HL-60/S4 treated with retinoic acid at 250 ng/mL for 4 days and 3 days (cell line): ENCODE measurements at regions not wholly inside any gene's neighbourhood (a gene's known extent, or its start where the extent isn't known, plus 50 kb on each side); places are given as distances from the start of the nearest gene placed in this dataset.

Experiments
- in situ Hi-C: fragments of 300-500 bp; cut with MboI; formaldehyde crosslinking; loops from 2 replicates; pipeline ENCODE4 v1.7.0; 2022; ENCODE audit warnings: low sequenced_read_pairs

DNA sequence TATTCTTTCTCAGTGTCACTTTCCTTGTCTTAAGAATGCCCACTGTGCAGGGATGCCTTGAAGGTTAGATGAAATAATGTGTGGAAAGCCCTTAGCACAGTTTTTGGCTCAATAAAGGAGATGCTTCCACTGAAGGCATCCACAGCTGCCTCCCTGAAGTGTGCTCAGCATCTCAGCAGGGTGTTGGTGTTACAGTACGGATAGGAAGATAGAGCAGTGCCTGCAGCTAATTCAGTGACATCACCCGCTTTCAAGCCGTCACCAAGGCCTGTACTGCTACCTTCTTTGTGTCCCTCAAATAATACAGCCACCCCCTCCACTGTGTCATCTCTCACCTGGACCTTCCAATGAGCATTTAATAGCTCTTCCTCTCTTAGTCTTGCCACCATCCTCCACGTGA, 59.0 kb downstream of the NDUFS5 start:
- in situ Hi-C loops = no loop called here

DNA sequence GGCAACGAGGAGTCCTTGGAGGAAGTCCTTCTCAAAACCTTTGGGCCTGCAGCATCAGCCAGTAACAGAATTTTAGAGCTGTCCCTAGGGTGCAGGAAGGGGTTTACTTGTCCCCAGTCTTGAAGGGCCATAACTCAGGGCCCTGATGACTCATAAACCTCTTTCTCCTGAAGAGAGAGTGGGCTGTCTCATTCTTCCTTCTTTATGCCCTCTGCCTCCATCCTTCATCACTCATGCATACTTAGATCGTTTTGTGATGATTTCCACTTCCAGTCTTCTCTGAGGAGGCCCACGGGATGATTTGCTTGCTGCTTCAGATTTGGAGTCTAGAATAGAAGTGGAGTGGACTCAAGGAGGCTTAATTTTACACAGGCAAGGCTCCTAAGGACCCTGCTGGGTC, 60.2 kb downstream of the NDUFS5 start:
- in situ Hi-C loops = no loop called here

DNA sequence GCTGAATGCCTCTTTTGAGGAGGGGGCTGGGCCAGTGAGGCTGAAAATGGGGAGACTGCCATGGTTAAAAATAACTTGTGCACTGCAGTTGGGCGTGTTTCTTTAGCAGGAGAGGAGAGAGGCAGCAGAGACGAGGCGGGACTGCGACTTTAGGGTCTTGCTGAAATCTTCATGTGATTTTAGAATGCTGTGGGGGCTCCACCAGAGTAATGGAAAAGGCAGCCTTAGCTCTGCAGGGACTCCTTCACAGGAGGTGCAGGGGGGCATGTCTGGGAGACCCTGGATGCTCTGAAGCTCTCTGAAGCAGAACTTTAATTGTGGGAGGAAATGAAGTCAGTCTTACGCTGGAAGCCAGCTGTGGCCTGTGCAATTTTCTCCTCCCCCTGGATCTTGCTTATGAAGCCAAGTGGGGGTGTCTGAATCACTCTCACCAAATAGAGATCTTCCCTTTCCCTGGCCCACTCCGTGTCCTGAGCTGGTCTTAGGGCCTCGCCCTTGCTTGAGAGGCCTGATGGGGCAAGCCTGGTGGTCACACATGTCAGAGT, 60.8 kb downstream of the NDUFS5 start:
- in situ Hi-C loops = no loop called here

DNA sequence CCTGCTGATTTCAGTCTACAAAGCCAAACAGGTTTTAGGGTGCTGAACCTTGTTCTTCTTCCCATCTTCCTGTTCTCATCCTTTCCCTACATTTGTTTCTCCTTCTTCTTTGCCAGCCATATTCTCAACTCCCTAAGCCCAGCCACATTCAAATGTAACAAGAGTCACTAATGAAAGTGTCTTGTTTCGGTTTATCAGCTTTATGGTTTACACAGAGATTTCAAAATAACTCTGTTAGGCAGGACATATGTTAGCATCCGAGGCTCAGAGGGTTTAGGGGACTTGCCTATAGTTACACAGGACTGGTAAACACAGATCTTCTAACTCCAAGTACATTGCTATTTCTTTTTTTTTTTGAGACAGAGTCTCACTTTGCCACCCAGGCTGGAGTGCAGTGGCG, 61.3 kb downstream of the NDUFS5 start:
- in situ Hi-C loops = no loop called here

DNA sequence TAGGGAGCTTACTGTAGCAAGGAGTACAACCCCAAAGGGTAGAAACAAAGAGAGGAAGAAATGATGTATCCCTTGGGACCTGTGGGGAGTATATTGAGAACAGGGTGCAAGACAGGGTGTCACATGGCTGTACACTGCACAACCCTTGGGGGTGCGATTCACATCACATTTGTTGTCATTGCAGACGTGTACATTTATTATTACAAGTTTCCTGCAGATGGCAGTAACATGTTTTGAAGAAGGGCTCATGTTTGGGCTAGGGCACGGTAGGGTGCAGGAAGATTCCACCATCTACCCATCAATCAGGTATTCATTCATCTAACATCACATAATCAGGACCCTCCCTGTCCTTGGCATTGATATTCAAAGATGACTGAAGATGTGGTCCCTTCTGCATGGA, 62.5 kb downstream of the NDUFS5 start:
- in situ Hi-C loops = no loop called here

DNA sequence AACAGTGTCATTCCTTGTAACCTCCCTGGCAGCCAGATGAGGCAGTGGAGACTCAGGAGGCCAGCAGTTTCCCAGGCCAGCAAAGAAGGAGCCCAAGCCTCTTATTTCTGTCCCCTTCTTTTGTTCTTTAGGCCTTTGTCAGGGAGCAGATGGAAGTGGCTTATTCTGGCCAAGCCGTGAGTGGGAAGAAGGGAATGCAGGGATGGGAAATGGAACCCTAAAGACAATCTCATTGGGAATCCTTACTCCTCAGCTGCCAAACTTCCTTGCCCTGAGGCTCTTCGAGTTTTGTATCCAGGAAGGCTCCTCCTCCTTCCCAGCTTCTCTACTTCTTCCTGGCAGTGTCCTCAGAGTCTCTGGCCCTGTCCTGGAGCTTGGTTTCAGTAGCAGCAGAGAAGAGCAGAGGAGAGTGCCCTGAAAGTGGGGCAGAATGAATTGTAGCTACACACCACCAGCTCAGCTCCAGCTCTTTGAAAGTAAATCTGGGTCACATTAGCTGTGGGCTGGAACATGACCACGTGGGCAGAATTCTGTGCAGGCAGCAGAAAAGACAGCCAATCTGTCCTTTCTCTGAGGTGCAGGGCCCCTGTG, 63.9 kb downstream of the NDUFS5 start:
- in situ Hi-C loops = loop anchor here (10.0 kb wide), 1 partner anchor 175 kb away; no protein-coding TSS in a partner anchor

DNA sequence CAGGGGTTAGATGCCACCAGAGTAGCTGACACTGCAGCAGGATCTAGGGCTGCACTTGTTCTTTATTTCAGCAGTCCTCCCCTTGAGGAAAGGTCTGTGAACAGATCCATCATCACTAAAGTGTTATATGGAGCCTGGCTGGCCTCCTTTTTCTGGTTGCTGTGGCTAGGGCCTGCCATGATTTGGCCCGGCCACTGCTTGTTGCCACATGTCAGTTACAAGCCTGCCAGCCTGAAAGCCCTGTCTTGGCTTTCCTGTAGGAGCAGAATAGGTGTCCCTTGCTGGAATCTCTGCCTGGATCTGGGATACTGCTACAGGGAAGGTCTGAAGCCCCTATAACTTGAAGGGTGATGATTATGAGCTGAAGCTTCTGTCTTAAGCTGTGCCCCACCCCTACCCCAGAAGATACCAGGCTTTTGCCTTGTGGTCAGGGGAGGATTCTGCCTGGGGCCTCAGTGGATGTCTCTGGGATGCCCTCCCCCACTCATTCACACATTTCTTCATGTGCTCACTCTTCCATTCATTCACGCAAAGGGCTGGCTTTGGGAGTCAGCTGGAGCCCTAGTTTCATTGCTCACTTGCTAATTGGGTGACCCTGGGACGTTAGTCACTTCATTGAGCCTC, 64.7 kb downstream of the NDUFS5 start:
- in situ Hi-C loops = loop anchor here (10.0 kb wide), 1 partner anchor 174 kb away; no protein-coding TSS in a partner anchor

DNA sequence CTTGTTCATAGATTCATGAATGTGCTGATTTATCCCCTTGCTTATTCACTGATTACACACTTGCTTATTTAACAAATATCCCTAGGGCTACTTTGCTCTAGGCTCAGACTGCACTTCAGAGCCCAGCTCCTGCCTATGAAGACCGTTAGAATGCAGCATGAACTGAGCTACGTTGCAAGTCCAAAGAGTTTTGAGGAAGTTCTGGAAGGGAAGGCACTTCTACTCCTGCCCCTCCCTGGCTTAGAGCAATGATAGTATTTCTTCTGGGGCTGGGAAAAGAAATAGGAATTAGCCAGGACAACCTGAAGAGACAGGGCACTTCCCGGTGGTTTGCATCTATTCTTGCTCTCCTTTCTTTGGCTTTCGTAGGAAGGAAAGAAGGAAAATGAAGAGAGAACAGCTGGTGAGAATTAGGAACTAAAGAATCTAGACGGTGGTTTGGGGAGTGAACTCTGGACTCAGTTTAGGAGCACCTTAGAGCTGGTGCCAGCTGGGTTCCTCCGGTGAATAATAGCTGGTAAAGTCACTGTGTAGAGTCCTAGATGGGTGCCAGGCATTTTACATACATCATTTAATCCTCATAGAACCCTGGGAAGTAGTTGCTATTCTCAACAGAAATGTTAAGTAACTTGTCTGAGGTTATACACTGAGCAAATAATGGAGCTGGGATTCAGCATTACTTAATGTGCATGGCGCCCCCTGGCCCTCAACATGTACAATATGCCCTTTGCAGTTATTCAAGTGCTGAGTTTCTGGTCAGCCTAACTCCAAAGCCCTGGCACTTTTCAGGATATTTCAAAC, 65.9 kb downstream of the NDUFS5 start:
- in situ Hi-C loops = loop anchor here (10.0 kb wide), 1 partner anchor 173 kb away; no protein-coding TSS in a partner anchor

DNA sequence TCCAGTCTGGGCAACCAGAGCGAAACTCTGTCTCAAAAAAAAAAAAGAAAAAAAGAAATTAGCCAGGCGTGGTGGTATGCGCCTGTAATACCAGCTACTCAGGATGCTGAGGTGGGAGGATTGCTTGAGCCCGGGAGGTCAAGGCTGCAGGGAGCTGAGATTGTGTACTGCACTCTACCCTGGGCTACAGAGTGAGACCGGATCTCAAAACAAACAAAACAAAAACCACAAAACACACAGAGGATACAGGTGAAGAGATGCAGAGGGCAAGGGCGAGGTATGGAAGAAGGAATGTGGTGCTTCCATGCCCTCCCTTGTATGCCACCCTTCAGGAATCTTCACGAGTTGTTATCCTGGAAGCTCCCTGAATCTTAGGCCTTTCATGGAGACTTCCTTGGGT, 68.5 kb downstream of the NDUFS5 start:
- in situ Hi-C loops = loop anchor here (10.0 kb wide), 1 partner anchor 170 kb away; no protein-coding TSS in a partner anchor

DNA sequence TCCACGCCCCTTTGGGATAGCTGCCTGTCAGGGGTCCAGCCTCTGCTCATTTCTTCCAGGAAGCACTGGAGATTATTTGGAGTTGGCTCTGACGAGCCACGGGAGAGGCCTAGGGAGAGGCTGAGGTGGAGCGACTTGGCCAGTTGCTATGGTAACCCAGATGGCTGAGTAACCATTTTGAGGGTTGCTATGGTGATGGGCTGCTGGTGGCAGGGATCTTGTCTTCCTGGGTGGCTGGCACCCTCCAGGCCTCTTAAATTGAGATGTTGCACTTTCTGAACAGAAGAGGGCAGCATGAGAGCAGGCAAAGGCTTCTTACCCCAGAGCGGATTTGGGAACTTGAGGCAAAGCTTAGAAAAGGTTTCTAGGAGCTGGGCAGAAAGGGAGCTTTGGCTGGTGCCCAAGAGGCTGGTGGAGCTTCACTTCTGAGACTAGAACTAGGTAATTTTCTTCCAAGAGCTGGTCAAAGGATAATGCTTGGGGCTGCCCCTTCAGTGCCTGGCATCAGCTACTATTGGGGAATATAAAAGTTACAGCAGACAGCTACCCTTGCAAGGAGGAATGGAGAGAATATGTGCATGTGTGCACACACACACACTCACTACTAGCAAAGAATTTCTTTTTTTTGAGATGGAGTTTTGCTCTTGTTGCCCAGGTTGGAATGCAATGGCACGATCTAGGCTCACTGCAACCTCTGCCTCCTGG, 72.5 kb downstream of the NDUFS5 start:
- in situ Hi-C loops = loop anchor here (10.0 kb wide), 1 partner anchor 166 kb away; no protein-coding TSS in a partner anchor

DNA sequence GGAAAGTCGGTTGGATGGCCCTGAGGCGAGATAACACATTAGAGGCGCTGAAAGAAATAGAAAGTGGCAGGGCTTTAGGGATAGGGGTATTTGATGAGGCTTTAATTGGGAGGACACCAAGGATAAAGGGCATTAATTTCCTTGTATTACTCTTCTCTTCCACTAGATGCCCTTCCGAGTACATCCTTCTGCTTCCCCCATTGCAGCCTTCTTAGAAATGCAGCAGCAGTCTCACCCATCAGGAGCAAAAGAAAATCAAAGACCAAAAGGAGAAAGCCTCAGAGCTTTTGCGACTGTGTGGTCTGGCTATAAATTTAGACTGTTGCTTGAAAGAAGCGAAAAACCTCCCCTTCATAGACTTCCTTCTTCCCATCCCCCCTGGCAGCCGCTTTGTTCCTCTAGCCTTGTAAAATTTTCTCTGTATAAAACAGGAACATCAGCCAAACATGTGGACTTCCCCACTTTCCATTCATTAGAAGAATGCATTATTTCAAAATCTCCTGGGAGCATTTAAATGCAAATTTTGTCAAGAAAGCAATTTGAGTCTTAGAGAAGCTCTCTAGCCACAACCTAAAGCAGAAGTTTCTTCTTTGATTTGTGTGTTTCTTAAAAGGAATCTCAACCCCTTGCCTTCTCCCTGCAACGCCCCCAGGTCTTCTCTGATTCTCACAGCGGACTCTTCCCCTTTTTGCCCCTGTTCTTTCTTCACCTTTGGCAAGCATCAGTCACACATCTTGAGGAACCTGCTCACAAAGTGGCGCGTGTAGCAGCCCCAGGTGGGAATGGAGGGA, 76.6 kb downstream of the NDUFS5 start:
- in situ Hi-C loops = no loop called here

DNA sequence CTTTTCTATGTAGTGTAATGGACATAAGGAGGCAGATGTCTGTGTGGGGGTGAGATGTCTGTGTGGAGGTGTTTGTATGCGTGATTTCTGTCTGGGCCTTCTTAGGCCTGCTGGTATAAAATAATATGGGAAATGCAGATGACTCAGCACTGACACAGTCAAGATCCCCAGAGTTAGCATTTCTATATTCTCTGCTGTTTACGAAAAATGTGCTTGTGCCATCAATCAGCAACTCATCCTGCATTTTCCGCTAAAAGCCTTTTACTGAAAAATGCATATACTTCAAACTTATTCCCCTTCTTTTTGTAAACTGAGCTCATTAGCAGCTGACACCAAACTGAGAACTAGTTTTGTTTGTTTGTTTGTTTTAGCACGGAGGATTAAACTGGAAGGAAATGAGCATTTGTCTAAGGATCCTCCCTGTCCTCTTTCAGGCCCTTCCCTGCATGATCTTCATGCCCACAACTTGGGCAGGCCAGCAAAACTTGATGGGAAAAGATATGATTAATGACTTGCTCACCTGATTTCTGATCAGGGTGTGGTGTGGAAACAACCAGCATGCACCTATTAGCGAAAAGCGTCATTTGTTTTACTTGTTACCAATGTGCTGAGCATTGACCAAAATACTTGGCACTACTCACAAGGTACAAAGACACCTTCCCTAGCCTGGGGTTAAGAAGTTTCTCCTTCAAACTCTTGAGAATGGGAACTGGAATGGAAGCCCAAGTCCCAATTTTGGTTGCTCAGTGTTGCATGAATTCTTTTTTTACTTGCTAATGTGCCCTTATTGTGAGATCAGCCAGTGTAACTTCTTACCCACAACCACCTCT, 77.4 kb downstream of the NDUFS5 start:
- in situ Hi-C loops = no loop called here

DNA sequence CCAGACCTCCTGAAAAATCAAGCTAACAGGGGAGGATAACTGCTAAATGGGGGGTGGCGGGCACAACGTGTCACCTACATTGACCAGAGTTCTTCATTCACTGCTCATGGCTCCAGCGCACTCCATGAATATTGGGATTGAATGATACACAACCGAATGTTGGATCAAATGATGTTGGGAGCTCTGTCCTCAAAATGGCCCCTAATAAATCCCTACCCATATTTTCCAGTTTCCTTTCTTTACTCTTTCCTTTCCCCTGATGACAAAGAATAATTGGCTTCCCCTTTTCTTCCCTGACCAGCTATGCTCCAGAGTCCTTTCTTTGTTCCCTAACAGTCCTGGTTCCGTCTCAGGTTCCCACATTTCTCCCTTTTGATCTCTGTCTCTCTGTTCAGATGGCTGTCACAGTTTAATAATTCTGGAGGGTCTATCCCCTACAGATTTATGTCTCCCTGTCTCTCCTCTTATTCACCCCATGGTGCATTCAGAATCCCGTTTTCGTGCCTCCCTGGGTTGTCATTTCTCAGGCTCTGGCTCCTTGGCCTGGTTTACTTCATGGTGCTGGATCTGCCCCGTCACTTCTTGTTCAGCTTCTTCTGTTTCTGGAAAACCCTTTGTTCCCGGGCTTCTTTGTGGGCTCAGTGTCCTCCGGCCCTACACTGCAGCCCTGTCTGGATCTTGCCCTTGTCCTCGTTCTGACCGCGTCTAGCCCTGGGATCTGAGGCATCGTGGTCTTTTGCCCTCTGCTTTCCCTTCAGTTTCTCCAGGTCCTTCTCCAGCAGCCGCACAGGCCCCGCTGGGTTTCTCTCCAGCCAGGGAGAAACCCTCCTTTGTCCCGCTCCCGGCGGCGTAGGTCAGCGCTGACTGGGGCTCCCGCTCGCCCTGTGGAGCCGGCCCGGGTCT, 78.3 kb downstream of the NDUFS5 start:
- in situ Hi-C loops = no loop called here

DNA sequence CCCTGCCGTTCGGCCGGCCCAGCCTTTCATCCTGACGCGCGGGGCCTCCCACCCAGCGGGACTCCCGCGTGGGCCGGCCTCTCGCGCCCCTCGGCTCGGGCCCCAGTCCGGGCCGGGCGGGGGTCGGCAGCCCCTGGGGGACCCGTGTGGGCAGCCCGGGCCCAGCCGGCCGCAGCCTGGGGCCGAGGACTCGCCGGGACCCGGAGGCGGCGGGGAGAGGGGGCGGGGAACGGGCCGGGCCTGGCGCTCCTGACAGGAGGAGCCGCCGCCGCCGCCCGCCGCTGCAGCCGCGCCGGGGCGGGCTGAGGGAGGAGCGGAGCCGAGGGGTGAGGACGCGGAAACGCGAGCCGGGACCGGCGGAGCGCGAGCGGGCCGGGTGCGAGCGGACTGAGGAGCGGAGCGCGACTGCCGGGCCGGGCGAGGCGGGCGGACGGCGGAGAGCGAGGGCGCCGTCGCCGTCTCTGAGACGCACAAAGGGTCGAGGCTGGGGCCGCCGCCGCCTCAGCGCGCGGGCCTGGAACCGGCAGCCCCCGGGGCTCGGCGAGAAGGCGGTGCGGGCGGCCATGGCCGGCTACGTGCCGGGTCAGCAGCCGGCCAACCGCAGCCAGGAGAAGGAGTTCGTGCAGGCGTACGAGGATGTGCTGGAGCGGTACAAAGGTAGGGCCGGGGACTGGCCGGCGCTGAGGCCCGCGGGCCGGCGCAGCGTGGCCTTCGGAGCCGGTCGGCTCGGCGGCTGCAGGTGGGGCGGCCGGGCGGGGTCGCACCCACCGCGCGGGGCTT, 79.1 kb downstream of the NDUFS5 start:
- in situ Hi-C loops = no loop called here

DNA sequence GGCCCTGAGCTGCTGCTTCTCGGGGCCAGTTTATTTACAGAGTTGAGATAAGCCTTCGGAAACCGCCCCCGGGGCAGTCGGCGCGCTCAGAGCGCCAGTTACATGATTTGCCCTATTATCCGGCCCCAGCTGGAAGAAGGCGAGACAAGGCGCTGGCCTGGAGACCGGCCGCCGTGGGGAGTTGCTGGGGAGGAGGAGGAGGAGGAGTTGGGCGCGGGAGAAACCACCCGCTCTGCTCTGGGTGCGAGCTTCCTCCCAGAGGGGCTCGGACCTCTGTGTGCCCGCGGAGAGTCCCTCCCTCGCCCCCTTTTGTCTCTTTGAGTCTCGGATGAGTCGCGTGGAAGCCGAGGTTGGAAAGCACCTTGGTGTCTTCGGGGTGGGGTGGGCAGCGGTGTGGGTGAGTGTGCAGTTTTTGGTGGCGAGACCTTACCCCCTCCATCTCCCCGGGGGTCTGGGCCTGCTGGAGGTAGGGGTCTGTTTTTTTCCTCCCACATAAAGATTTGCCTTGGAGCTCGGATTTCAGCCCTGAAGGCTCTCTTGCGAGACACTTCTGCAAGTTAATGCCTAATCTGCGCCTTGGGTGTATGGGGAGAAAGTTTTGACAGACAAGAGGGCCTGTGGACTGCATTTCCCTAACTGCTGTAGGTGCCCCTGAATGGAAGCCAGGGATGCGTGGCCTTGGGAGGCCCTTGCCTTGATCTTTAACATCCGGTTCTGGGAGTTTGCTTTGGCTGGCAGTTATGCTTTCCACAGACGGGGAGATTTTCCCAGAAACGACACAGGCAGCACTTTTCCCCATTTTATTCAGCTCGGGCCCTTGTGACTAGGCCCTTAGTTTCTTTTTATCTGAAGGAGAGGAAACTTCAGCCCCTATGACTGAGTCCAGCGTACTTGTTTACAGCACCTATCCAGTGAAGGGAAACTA, 80.0 kb downstream of the NDUFS5 start:
- in situ Hi-C loops = no loop called here

DNA sequence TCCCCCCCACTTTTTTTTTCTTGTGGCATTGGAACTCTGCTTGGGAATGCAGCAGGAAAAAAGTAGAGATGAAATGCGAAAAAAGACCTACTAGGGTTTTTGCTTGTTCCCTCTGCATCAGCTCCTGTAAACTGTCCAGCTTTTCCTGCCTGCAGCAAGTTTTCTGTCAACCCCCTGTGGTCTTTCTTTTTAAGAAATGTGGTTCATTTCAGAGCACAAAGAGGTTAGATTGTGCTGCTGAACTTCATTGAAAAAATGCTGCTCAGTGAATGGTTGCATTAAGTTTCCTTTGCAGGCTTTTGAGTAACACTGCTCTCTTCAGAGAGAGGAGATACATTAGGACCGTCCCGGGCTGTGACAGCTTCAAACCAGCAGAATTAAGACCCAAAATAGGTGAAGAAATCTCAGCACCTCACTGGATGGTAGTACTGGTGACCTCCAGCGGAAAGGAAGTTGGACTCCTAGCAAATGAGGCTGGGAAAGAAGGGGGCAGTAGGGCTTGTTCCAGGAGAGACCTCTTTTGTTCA, 80.7 kb downstream of the NDUFS5 start:
- in situ Hi-C loops = no loop called here
